TTC549 (cell line): ENCODE measurements at regions not wholly inside any gene's neighbourhood (a gene's known extent, or its start where the extent isn't known, plus 50 kb on each side); places are given as distances from the start of the nearest gene placed in this dataset.

Experiments used
- FAIRE-seq: peaks from 2 replicates; lab custom pipeline; 2012; peaks lifted over from hg19 to GRCh38; lab: Jason Lieb, UNC

- FAIRE-seq = no peak
Observed at GRCh38 chr4:31968842-31969241, 1248.7 kb downstream of the PCDH7 start.

- FAIRE-seq = no peak
Observed at GRCh38 chr4:31974490-31975002, 1254.4 kb downstream of the PCDH7 start.

GRCh38 chr4:31979988-31980387 is 1259.8 kb downstream of the PCDH7 start:
- no peak for FAIRE-seq

GRCh38 chr4:31983246-31983645 is 1263.1 kb downstream of the PCDH7 start:
- FAIRE-seq = no peak

- no peak for FAIRE-seq
Observed at GRCh38 chr4:31983677-31984076, 1263.5 kb downstream of the PCDH7 start.

GRCh38 chr4:31984872-31985271 is 1264.7 kb downstream of the PCDH7 start:
- FAIRE-seq = no peak

GRCh38 chr4:31995943-31996901 is 1276.1 kb downstream of the PCDH7 start:
- FAIRE-seq = no peak

GRCh38 chr4:31998807-31999206 is 1278.6 kb downstream of the PCDH7 start:
- FAIRE-seq = no peak

- no peak for FAIRE-seq
Observed at GRCh38 chr4:31999848-32000247, 1279.7 kb downstream of the PCDH7 start.

- no peak for FAIRE-seq
Observed at GRCh38 chr4:32000846-32001488, 1280.8 kb downstream of the PCDH7 start.

- FAIRE-seq = no peak
Observed at GRCh38 chr4:32002037-32002747, 1282.0 kb downstream of the PCDH7 start.

GRCh38 chr4:32003548-32003947 is 1283.4 kb downstream of the PCDH7 start:
- FAIRE-seq = no peak

- FAIRE-seq = no peak
Observed at GRCh38 chr4:32010221-32010620, 1290.1 kb downstream of the PCDH7 start.

- FAIRE-seq = no peak
Observed at GRCh38 chr4:32022071-32022470, 1301.9 kb downstream of the PCDH7 start.

GRCh38 chr4:32025851-32026459 is 1305.8 kb downstream of the PCDH7 start:
- FAIRE-seq = no peak

- no peak for FAIRE-seq
Observed at GRCh38 chr4:32030406-32030805, 1310.2 kb downstream of the PCDH7 start.

GRCh38 chr4:32031026-32031425 is 1310.9 kb downstream of the PCDH7 start:
- FAIRE-seq = no peak

GRCh38 chr4:32032136-32032672 is 1312.0 kb downstream of the PCDH7 start:
- no peak for FAIRE-seq

- FAIRE-seq = no peak
Observed at GRCh38 chr4:32037399-32037798, 1317.2 kb downstream of the PCDH7 start.

- FAIRE-seq = no peak
Observed at GRCh38 chr4:32042486-32043247, 1322.5 kb downstream of the PCDH7 start.

GRCh38 chr4:32043248-32043633 is 1323.1 kb downstream of the PCDH7 start:
- FAIRE-seq = no peak
